ENCODE measurements at regions not wholly inside any gene's neighbourhood (a gene's known extent, or its start where the extent isn't known, plus 50 kb on each side); places are given as distances from the start of the nearest gene placed in this dataset.

DNA sequence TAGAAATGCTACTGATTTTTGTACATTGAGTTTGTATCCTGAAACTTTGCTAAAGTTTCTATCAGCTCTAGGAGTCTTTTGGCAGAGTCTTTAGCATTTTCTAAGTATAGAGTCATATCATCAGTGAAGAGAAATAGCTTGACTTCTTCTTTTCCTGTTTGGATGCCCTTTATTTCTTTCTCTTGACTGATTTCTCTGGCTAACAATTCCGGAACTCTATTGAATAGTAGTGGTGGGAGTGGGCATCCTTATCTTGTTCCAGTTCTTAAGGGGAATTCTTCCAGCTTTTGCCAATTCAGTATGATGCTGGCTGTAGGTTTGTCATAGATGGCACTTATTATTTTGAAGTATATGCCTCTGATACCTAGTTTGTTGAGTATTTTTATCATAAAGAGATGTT, 197.7 kb downstream of the AASDHPPT start:
- Histone ChIP-seq H3K4me1 (no peaks in the 10 kb centered on the region), H3K27ac (no peak overlapping the region), H3K9me3 (peaks cover 0 to 15% (median 0%) of the 10 kb centered on the region in 11 donors), H3K4me3 (no peak overlapping the region), H3K27me3 (no peaks in the 10 kb centered on the region), H3K36me3 (no peaks in the 10 kb centered on the region)
- WGBS, 2 donors, result 38 to 41% methylated on average over 1 of the region's 1 CpG
- ATAC-seq, result no peak
- TF ChIP-seq, protein P1, sequence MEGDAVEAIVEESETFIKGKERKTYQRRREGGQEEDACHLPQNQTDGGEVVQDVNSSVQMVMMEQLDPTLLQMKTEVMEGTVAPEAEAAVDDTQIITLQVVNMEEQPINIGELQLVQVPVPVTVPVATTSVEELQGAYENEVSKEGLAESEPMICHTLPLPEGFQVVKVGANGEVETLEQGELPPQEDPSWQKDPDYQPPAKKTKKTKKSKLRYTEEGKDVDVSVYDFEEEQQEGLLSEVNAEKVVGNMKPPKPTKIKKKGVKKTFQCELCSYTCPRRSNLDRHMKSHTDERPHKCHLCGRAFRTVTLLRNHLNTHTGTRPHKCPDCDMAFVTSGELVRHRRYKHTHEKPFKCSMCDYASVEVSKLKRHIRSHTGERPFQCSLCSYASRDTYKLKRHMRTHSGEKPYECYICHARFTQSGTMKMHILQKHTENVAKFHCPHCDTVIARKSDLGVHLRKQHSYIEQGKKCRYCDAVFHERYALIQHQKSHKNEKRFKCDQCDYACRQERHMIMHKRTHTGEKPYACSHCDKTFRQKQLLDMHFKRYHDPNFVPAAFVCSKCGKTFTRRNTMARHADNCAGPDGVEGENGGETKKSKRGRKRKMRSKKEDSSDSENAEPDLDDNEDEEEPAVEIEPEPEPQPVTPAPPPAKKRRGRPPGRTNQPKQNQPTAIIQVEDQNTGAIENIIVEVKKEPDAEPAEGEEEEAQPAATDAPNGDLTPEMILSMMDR (IDR thresholded peaks at IDR 0.05), result no peak
- intact Hi-C loops (cut with DNase I), result no loop called here
- DNase-seq, result no peak

DNA sequence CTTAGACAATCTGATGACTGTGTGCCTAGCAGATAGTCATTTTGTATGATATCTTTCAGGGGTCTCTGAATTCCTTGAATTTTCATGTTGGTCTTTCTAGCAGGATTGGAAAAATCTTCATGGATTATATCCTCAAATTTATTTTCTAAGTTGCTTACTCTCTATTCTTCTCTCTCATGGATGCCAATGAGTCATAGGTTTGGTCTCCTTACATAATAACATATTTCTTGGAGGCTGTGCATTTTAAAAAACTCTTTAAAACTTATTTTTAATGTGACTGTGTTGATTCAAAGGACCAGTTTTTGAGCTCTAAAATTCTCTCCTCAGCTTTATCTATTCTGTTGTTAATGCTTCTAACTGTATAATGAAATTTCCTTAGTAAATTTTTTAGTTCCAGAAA, 198.7 kb downstream of the AASDHPPT start:
- Histone ChIP-seq H3K4me3 (no peak overlapping the region), H3K27ac (no peak overlapping the region), H3K27me3 (no peaks in the 10 kb centered on the region), H3K4me1 (no peaks in the 10 kb centered on the region), H3K36me3 (no peaks in the 10 kb centered on the region), H3K9me3 (peaks cover 0 to 15% (median 0%) of the 10 kb centered on the region in 11 donors)
- DNase-seq (no peak), ATAC-seq (no peak)
- TF ChIP-seq, protein P1 (IDR thresholded peaks at IDR 0.05), result no peak
- intact Hi-C loops (cut with DNase I), result no loop called here

- 30 to 38% methylated on average over 2 of the region's 2 CpGs for WGBS, 2 donors
- intact Hi-C loops (cut with DNase I), result no loop called here
- TF ChIP-seq, protein P1 (IDR thresholded peaks at IDR 0.05), result no peak
- H3K27me3 ChIP-seq, result no peaks in the 10 kb centered on the region
- H3K27ac ChIP-seq, result no peak overlapping the region
- no peaks in the 10 kb centered on the region for H3K36me3 ChIP-seq
- H3K4me3 ChIP-seq, result no peak overlapping the region
- no peaks in the 10 kb centered on the region for H3K4me1 ChIP-seq
- peak in 1 of 8 donors; percentile 11 for ATAC-seq
- H3K9me3 ChIP-seq, result peaks cover 0 to 15% (median 0%) of the 10 kb centered on the region in 11 donors
- no peak for DNase-seq
Observed at GRCh38 chr11:106276859-106277436, 199.5 kb downstream of the AASDHPPT start.

DNA sequence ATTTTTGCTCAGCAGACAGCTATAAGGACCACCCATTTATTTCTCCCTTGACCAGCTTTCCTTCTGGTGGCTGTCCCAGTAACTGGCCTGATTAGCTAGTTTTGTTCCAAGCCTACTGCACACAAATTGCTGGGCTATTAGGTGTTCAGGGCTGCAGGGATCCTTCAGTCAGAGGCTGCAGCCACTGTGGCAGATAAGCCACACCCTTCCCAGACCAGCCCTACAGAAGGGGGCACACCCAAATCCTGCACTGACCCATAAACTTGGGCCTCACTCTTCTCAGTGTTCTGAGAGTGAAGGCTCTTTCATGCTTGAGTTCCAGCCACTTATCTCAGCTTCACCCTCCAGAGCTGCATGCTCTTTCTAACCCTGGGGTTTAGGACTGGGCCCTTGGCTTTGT, 200.0 kb downstream of the AASDHPPT start:
- intact Hi-C loops (cut with DNase I), result no loop called here
- TF ChIP-seq, protein P1 (IDR thresholded peaks at IDR 0.05), result no peak
- H3K36me3 ChIP-seq, result no peaks in the 10 kb centered on the region
- no peak overlapping the region for H3K4me3 ChIP-seq
- no peaks in the 10 kb centered on the region for H3K27me3 ChIP-seq
- H3K9me3 ChIP-seq, result peaks cover 0 to 15% (median 0%) of the 10 kb centered on the region in 11 donors
- no peak overlapping the region for H3K27ac ChIP-seq
- ATAC-seq (no peak), DNase-seq (no peak)
- no peaks in the 10 kb centered on the region for H3K4me1 ChIP-seq
